Uterus (tissue), 3 donors: ENCODE measurements at regions not wholly inside any gene's neighbourhood (a gene's known extent, or its start where the extent isn't known, plus 50 kb on each side); places are given as distances from the start of the nearest gene placed in this dataset.
"Not testable (repeated sequence)": the region's sequence is repeated elsewhere in the genome, so short reads cannot be mapped to it uniquely, and the experiment has no call there.

Experiments
- DNase-seq, 2 donors: peaks; one replicate each; pipeline ENCODE4 v3.0.0-alpha.2; 2019 to 2020
- H3K27ac ChIP-seq, 2 donors: fragments of 200-600 bp; sonication (generic); 1 replicate in 1 of 2; 2 replicates in 1 of 2; pipeline ENCODE4 v1.5.1; 2016 to 2018
- H3K27me3 ChIP-seq, 2 donors: fragments of 200-600 bp; sonication (generic); one replicate each; pipeline ENCODE4 v1.5.1; 2018 to 2019; ENCODE audit warnings: control low read depth in 1 of 2
- H3K36me3 ChIP-seq, 2 donors: fragments of 200-600 bp; sonication (generic); one replicate each; pipeline ENCODE4 v1.5.1; 2019; ENCODE audit warnings: control low read depth in 1 of 2
- H3K4me1 ChIP-seq, 2 donors: fragments of 200-600 bp; sonication (generic); one replicate each; pipeline ENCODE4 v1.5.1; 2018 to 2019; ENCODE audit warnings: control low read depth in 1 of 2
- H3K4me3 ChIP-seq, 2 donors: fragments of 200-600 bp; sonication (generic); 1 replicate in 1 of 2; 2 replicates in 1 of 2; pipeline ENCODE4 v1.5.1; 2018 to 2019; ENCODE audit warnings: mild to moderate bottlenecking in 1 of 2
- H3K9me3 ChIP-seq, 2 donors: fragments of 200-600 bp; sonication (generic); one replicate each; pipeline ENCODE4 v1.5.1; 2019; ENCODE audit warnings: control low read depth in 1 of 2
- POLR2A ChIP-seq, 2 donors: fragments of 450-650 bp; IDR thresholded peaks; one replicate each; pipeline ENCODE4 v1.6.1; 2016; ENCODE audit warnings: antibody characterized with exemption in 2 of 2, mild to moderate bottlenecking in 1 of 2, moderate library complexity in 1 of 2
- intact Hi-C: fragments of 100-400 bp; cut with DNase I; formaldehyde crosslinking; loops from one replicate; pipeline ENCODE4 v1.15.1; 2023; ENCODE audit warnings: low total_unique reads
- TF ChIP-seq, protein P1 (sequence below), 4 experiments: fragments of 200-600 bp in 2 of 4; fragments of 450-650 bp in 2 of 4; sonication (generic) in 2 of 4; IDR thresholded peaks; one replicate each; pipeline ENCODE4 v1.5.1; 2016 to 2019; ENCODE audit warnings: antibody characterized with exemption in 4 of 4, mild to moderate bottlenecking in 2 of 4, moderate library complexity in 1 of 4
- donor health status: DM: yes; HTN: yes; CAD: no.

DNA sequence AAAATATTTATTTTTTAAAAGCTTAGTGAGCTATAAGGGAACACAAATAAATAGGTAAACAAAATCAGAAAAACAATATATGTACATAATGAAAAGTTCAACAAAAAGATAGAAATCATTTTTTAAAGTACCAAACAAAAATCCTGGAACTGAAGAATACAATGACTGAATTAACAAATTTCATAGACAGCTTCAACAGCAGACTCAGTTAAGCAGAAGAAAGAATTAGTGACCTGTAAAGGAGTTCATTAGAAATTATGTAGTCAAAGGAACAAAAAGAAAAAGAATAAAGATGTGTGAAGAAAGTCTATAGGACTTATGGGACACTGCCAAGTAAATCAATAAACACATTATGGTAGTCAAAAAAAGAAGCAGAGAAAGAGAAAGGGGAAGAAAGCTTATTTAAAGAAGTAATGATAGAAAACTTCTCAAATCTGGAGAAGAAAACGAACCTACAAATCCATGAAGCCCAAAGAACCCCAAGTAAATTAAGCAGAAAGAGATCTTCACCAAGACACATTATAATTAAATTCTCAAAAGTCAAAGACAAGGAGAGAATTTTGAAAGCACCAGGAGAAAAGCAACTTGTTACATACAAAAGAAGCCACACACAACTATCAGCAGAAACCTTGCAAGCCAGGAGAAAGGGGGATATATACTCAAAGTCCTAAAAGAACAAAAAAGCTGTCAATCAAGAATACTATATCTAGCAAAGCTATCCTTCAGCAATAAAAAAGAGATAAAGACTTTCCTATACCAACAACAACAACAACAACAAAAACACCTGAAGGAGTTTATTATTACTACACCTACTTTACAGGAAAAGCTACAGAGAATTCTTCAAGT is 338.9 kb downstream of the PTTG2 start:
- DNase-seq = no peak
- Histone ChIP-seq H3K9me3 (peaks cover 0 to 9% of the 10 kb centered on the region in 2 donors), H3K27ac (no peak overlapping the region), H3K4me3 (no peak overlapping the region), H3K27me3 (no peaks in the 10 kb centered on the region), H3K4me1 (no peaks in the 10 kb centered on the region), H3K36me3 (no peaks in the 10 kb centered on the region)
- TF ChIP-seq POLR2A (IDR thresholded peaks at IDR 0.05) = no peak
- TF ChIP-seq, protein P1, sequence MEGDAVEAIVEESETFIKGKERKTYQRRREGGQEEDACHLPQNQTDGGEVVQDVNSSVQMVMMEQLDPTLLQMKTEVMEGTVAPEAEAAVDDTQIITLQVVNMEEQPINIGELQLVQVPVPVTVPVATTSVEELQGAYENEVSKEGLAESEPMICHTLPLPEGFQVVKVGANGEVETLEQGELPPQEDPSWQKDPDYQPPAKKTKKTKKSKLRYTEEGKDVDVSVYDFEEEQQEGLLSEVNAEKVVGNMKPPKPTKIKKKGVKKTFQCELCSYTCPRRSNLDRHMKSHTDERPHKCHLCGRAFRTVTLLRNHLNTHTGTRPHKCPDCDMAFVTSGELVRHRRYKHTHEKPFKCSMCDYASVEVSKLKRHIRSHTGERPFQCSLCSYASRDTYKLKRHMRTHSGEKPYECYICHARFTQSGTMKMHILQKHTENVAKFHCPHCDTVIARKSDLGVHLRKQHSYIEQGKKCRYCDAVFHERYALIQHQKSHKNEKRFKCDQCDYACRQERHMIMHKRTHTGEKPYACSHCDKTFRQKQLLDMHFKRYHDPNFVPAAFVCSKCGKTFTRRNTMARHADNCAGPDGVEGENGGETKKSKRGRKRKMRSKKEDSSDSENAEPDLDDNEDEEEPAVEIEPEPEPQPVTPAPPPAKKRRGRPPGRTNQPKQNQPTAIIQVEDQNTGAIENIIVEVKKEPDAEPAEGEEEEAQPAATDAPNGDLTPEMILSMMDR (IDR thresholded peaks at IDR 0.05) = no peak
- intact Hi-C loops = no loop called here

DNA sequence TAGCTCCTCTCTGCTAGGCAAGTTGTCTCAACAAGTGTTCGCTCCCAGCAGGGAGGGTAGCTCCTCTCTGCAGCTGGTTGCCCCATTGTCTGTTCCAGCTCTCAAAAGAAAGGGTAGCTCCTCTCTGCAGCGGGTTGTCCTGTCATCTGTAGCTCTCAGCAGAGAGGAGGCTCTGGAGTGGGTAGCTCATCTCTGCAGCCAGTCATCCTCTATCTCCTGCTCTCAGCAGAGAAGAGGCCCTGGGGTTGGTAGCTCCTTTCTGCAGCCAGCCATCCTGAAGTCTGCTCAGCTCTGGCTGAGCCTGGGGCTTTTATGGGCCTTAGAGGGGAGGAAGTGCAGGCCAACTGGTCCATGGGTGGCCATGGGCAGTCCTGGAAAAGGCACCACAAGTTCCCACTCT is 342.7 kb downstream of the PTTG2 start:
- intact Hi-C loops = no loop called here

DNA sequence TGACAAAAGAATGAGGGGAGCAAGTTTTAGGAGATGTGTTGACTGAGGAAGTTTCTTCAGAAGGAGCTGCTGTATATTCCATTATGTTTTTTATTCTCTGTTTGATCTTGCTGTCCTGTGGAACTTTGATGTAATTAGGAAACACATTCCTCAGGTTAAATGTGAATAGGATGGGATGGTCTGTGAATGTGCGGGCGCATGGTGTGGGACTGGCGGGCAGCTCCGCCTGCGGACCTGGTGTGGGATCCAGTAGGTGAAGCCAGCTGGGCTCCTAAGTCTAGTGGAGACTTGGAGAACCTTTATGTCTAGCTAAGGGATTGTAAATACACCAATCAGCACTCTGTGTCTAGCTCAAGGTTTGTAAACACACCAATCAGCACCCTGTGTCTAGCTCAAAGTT is 344.3 kb downstream of the PTTG2 start:
- H3K27me3 ChIP-seq, intact Hi-C loops, DNase-seq: not testable (repeated sequence)

More for the DNA sequence above, 342.7 kb downstream of the PTTG2 start:
- H3K27ac ChIP-seq = no peak overlapping the region
- H3K9me3 ChIP-seq = peaks cover 0 to 9% of the 10 kb centered on the region in 2 donors
- TF ChIP-seq POLR2A (IDR thresholded peaks at IDR 0.05) = no peak
- TF ChIP-seq, protein P1 (IDR thresholded peaks at IDR 0.05) = no peak
- no peak for DNase-seq
- no peak overlapping the region for H3K4me3 ChIP-seq
- no peaks in the 10 kb centered on the region for H3K4me1 ChIP-seq
- no peaks in the 10 kb centered on the region for H3K27me3 ChIP-seq
- no peaks in the 10 kb centered on the region for H3K36me3 ChIP-seq

DNA sequence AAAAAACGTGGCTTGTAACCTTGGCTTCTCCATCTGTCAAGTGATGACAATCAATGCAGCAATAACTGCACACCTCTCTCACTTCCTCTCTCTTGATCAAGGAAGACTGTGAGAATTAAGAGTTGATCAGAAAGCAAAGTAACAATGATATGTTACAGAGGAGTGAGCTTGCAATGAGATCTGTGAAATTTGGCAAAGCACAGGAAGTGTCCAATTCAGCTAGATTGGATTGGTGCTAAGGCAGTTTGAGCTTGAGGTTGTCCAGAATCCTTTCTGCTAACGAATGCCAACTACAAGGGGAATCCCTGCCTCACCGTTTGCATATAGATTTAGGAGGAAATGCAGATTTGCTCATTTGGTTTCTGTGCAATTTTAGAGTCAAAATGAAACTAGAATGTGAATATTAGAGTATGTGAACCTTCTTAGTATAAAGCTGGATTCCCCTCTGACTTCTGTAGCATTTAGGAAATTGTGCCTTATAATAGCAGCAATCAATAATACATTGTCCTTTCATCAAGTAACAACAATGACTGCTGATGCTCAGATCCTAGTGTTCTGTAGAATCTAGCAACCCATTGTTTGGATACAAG is 346.4 kb downstream of the PTTG2 start:
- DNase-seq = no peak
- no peaks in the 10 kb centered on the region for H3K36me3 ChIP-seq
- intact Hi-C loops = no loop called here
- no peak for TF ChIP-seq POLR2A (IDR thresholded peaks at IDR 0.05)
- TF ChIP-seq, protein P1 (IDR thresholded peaks at IDR 0.05) = no peak
- H3K9me3 ChIP-seq = no peaks in the 10 kb centered on the region
- H3K27ac ChIP-seq = no peak overlapping the region
- no peak overlapping the region for H3K4me3 ChIP-seq
- no peaks in the 10 kb centered on the region for H3K27me3 ChIP-seq
- no peaks in the 10 kb centered on the region for H3K4me1 ChIP-seq

More for the DNA sequence above, 344.3 kb downstream of the PTTG2 start:
- H3K4me3 ChIP-seq, H3K27ac ChIP-seq, H3K9me3 ChIP-seq, H3K36me3 ChIP-seq, H3K4me1 ChIP-seq: not testable (repeated sequence)

DNA sequence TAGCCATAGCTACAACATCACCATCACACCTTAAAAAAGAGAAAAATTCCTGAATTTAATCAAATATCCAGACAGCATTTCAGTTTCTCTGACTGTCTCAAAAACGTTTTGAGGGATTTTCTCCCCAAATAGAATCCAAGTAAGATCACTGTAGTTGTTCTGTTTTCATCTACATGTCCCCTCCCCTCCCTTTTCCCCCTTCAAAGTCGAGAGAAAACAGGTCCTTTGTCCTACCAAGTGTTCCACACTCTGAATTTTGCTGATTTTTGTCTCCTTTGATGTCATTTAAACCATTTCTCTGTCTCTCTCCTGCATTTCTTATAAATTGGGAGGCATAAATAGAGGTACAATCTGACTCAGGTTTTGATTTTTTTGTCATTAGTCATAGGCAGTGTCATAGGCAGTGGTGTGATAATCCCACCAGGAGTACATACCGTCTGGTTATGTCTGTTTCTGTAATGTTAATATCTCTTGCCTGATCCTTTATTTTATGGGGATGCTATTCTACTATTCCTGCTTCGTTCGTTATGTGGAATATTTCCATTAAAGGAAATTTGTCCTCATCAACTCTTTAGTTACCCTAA is 348.6 kb downstream of the PTTG2 start:
- TF ChIP-seq, protein P1 (IDR thresholded peaks at IDR 0.05) = no peak
- no peak for TF ChIP-seq POLR2A (IDR thresholded peaks at IDR 0.05)
- DNase-seq = no peak
- H3K9me3 ChIP-seq = no peaks in the 10 kb centered on the region
- no peak overlapping the region for H3K27ac ChIP-seq
- H3K36me3 ChIP-seq = no peaks in the 10 kb centered on the region
- H3K4me3 ChIP-seq = no peak overlapping the region
- no peaks in the 10 kb centered on the region for H3K4me1 ChIP-seq
- no peaks in the 10 kb centered on the region for H3K27me3 ChIP-seq
- intact Hi-C loops = no loop called here
